ENCODE measurements at regions not wholly inside any gene's neighbourhood (a gene's known extent, or its start where the extent isn't known, plus 50 kb on each side); places are given as distances from the start of the nearest gene placed in this dataset.

DNA sequence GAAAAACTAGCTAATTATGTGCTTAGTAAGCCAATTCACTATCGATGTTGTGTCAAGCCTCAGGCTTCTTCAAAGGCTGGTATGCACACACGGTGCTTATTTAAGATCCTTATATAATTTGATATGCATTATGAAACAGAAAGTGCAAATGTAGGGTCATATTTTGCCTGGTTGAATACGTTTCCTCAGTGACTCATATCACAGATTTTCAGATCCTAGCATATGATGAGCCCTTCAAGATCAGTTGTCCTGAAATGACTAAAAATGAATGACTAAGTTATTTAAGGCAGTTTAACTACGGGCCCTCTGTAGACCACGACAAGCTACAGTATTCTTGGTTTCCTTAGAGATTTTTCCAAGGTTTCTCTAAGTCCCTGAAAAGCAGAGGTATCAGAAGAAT lies 778.3 kb downstream of the PRELID2 start:
- DNase-seq (ENCODE audit: low read depth) = no peak
- no peak overlapping the region for H3K4me3 ChIP-seq (ENCODE audit: low read depth, low read length)
- TF ChIP-seq, protein P1, sequence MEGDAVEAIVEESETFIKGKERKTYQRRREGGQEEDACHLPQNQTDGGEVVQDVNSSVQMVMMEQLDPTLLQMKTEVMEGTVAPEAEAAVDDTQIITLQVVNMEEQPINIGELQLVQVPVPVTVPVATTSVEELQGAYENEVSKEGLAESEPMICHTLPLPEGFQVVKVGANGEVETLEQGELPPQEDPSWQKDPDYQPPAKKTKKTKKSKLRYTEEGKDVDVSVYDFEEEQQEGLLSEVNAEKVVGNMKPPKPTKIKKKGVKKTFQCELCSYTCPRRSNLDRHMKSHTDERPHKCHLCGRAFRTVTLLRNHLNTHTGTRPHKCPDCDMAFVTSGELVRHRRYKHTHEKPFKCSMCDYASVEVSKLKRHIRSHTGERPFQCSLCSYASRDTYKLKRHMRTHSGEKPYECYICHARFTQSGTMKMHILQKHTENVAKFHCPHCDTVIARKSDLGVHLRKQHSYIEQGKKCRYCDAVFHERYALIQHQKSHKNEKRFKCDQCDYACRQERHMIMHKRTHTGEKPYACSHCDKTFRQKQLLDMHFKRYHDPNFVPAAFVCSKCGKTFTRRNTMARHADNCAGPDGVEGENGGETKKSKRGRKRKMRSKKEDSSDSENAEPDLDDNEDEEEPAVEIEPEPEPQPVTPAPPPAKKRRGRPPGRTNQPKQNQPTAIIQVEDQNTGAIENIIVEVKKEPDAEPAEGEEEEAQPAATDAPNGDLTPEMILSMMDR (conservative IDR thresholded peaks at IDR 0.05; ENCODE audit: low read depth, low read length) = no peak

DNA sequence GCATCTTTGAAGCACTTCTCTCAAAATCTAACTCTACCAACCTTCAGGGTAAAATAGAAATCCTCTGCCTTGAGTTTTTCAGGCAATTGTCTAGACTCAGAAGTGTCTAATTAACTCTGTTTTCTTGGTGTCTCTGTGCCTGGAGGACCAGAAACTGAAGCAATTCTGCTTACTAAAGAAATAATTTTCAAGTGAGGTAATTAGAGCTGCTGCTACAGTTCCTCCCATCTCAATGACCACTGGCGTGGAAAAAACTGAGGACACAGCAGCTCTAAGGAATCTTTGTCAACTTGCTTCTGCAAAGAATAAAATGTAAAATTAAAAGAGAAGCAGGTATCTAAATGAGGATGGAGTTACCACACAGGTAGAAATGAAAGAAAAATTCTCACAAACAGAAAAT lies 785.0 kb downstream of the PRELID2 start:
- TF ChIP-seq, protein P1 (conservative IDR thresholded peaks at IDR 0.05; ENCODE audit: low read depth, low read length) = no peak

DNA sequence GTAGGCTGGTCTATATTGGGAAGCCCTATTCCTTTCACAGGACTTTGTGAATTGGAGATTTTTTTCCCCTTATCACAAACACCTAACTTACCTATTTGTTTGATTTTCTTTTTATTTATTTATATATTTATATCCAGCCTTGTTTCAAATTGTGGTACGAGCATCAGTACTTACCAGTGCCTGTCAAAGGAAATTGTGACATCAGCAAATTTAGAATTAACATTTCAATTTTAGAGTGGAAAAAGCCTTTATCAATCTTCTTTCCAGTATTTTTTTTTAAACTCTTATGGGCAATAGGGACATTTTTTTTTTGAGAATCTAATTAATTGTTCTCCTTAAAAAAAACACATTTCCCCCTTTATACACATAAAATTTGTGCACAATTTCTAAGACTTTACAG lies 790.2 kb downstream of the PRELID2 start:
- no peak overlapping the region for H3K4me3 ChIP-seq (ENCODE audit: low read depth, low read length)
- DNase-seq (ENCODE audit: low read depth) = no peak
- TF ChIP-seq, protein P1 (conservative IDR thresholded peaks at IDR 0.05; ENCODE audit: low read depth, low read length) = no peak

More for the DNA sequence above, 785.0 kb downstream of the PRELID2 start:
- peak; percentile 30 for DNase-seq (ENCODE audit: low read depth)
- no peak overlapping the region for H3K4me3 ChIP-seq (ENCODE audit: low read depth, low read length)

DNA sequence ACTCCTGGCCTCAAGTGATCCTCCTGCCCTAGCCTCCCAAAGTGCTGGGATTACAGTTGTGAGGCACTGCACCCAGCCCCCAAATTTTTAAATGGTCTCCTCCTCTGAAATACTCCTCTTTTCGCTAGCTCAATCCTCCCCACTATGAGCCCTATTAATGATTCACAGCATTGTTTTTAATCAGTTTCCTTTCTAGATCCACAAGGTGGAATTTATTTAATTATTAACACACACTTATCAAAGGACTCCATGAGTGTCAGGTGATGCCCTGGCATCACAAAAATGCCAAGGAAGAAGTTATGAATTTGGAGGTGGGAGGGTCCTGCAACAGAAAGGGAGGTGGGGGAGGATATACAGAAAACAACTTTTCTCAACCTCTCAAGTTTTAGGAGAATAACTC lies 806.5 kb downstream of the PRELID2 start:
- peak; percentile 2 for DNase-seq (ENCODE audit: low read depth)
- H3K4me3 ChIP-seq (ENCODE audit: low read depth, low read length) = no peak overlapping the region
- TF ChIP-seq, protein P1 (conservative IDR thresholded peaks at IDR 0.05; ENCODE audit: low read depth, low read length) = no peak

DNA sequence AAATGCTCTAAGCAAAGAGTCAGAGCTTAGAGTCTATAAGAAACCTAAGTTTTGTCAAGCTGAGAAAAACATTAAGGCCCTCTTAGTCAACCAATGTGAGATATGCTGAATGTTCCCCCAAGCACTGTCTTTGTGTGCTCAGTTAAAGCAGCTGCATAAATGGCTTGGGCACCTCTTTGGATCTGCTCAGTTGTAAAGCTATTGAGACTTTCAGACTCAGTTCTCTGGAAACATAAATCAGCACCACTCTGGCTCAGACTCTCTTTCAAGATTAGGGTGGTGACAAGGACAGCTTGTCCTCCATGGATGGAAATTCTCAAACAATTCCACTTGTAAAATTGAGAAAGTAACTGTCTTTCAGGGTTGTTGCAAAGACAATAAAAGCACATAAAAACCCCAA lies 807.9 kb downstream of the PRELID2 start:
- TF ChIP-seq, protein P1 (conservative IDR thresholded peaks at IDR 0.05; ENCODE audit: low read depth, low read length) = no peak
- H3K4me3 ChIP-seq (ENCODE audit: low read depth, low read length) = no peak overlapping the region
- DNase-seq (ENCODE audit: low read depth) = no peak

DNA sequence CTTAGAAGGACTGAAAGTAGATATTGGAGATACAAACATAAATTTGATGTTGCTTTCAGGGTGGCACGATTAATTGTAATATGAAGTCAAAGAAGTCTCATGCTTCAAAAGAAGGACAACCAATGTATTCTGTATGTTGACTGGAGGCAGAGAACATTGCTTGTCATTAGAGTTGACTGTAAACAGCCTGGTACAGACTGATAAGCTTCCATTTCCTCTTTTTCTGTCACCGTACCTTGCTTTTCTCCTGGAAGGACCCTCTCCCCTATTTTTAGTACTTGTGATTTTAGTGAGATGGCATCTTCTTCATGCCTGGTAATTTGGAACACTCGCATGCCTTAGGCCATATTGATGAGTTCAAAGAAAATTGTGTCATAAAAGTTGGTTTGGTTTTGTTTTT lies 809.4 kb downstream of the PRELID2 start:
- no peak overlapping the region for H3K4me3 ChIP-seq (ENCODE audit: low read depth, low read length)
- DNase-seq (ENCODE audit: low read depth) = no peak
- TF ChIP-seq, protein P1 (conservative IDR thresholded peaks at IDR 0.05; ENCODE audit: low read depth, low read length) = no peak

DNA sequence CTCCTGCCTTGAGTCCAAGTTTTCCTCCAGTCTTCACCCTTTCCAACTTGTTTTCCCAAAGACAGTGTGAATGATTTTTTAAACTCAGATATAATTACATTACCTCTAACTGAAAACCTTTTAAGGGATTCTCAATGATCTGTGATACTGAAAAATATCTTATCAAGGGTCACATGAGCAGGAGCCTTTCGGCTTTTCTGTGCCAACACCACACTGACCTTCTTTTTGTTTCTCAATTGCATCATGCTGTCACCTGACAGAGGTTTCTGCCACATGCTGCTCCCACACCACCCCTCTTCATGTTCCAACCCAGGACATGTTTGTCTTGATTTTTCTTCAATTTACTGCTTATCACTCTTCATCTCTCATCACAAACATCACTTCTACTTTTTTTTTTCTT lies 820.0 kb downstream of the PRELID2 start:
- TF ChIP-seq, protein P1 (conservative IDR thresholded peaks at IDR 0.05; ENCODE audit: low read depth, low read length) = no peak
- DNase-seq (ENCODE audit: low read depth) = no peak
- no peak overlapping the region for H3K4me3 ChIP-seq (ENCODE audit: low read depth, low read length)
